GM23338 (cell line): ENCODE measurements at regions not wholly inside any gene's neighbourhood (a gene's known extent, or its start where the extent isn't known, plus 50 kb on each side); places are given as distances from the start of the nearest gene placed in this dataset.

ENCODE experiments used
- CTCF ChIP-seq, 2 experiments: fragments of 200-600 bp in 1 of 2; sonication (generic) in 1 of 2; conservative IDR thresholded peaks; 2 replicates each; pipeline versions ENCODE4 v1.5.1 to v1.6.1; 2016 to 2017; ENCODE audit warnings: antibody characterized with exemption in 2 of 2, low read depth in 2 of 2, mild to moderate bottlenecking in 2 of 2, moderate library complexity in 1 of 2
- ETS1 ChIP-seq: IDR thresholded peaks from 2 replicates; pipeline ENCODE4 v1.6.1; 2016; ENCODE audit warnings: antibody characterized with exemption
- EZH2 ChIP-seq: fragments of 200-600 bp; sonication (generic); IDR thresholded peaks from one replicate; pipeline ENCODE4 v1.8.0; 2017; ENCODE audit warnings: antibody characterized with exemption, mild to moderate bottlenecking, low read depth; ENCODE audit not compliant: unreplicated experiment
- JUNB ChIP-seq: IDR thresholded peaks from one replicate; pipeline ENCODE4 v1.6.1; 2016; ENCODE audit warnings: antibody characterized with exemption; ENCODE audit not compliant: unreplicated experiment
- NANOG ChIP-seq: IDR thresholded peaks from 2 replicates; pipeline ENCODE4 v1.6.1; 2016; ENCODE audit warnings: antibody characterized with exemption, borderline replicate concordance
- POLR2AphosphoS5 ChIP-seq: IDR thresholded peaks from 2 replicates; pipeline ENCODE4 v1.6.1; 2016; ENCODE audit warnings: antibody characterized with exemption, low read depth
- ZNF462 ChIP-seq: fragments of 250-450 bp; sonication (Bioruptor Pico); IDR thresholded peaks from 2 replicates; pipeline ENCODE4 v1.5.0; 2020; ENCODE audit warnings: mild to moderate bottlenecking, moderate library complexity

GRCh38 chr5:135242866-135243555, 156.0 kb downstream of the MACROH2A1 start (continued):
- TF ChIP-seq ZNF462 (CRISPR knock-in tag) (no peak), NANOG (no peak), POLR2AphosphoS5 (no peak), JUNB (no peak), ETS1 (no peak), EZH2 (no peak), CTCF (conservative IDR thresholded peaks at IDR 0.05; ENCODE audit: low read depth in 2 of 2) (no peak)
